ENCODE measurements at regions not wholly inside any gene's neighbourhood (a gene's known extent, or its start where the extent isn't known, plus 50 kb on each side); places are given as distances from the start of the nearest gene placed in this dataset.
"Not testable (repeated sequence)": the region's sequence is repeated elsewhere in the genome, so short reads cannot be mapped to it uniquely, and the experiment has no call there.

- peak; percentile 5 for DNase-seq (ENCODE audit: low read depth)
- no peak for TF ChIP-seq CTCF (conservative IDR thresholded peaks at IDR 0.05; ENCODE audit: low read length)
Measured at GRCh38 chr2:235223011-235223410, 270.8 kb upstream of the AGAP1 start.

GRCh38 chr2:235224410-235224809 lies 269.4 kb upstream of the AGAP1 start:
- no peak for TF ChIP-seq CTCF (conservative IDR thresholded peaks at IDR 0.05; ENCODE audit: low read length)
- no peak overlapping the region for H3K4me3 ChIP-seq (ENCODE audit: low read length)
- DNase-seq (ENCODE audit: low read depth) = no peak

More at GRCh38 chr2:235223011-235223410, 270.8 kb upstream of the AGAP1 start:
- H3K4me3 ChIP-seq (ENCODE audit: low read length) = no peak overlapping the region

GRCh38 chr2:235225261-235225660 lies 268.6 kb upstream of the AGAP1 start:
- no peak for DNase-seq (ENCODE audit: low read depth)
- no peak overlapping the region for H3K4me3 ChIP-seq (ENCODE audit: low read length)
- TF ChIP-seq CTCF (conservative IDR thresholded peaks at IDR 0.05; ENCODE audit: low read length) = no peak

- DNase-seq (ENCODE audit: low read depth) = no peak
- TF ChIP-seq CTCF (conservative IDR thresholded peaks at IDR 0.05; ENCODE audit: low read length) = no peak
- H3K4me3 ChIP-seq (ENCODE audit: low read length) = no peak overlapping the region
Measured at GRCh38 chr2:235227590-235227989, 266.3 kb upstream of the AGAP1 start.

GRCh38 chr2:235228422-235228821 lies 265.4 kb upstream of the AGAP1 start:
- H3K4me3 ChIP-seq (ENCODE audit: low read length) = not testable (repeated sequence)

GRCh38 chr2:235229236-235229635 lies 264.6 kb upstream of the AGAP1 start:
- TF ChIP-seq CTCF (conservative IDR thresholded peaks at IDR 0.05; ENCODE audit: low read length) = no peak
- H3K4me3 ChIP-seq (ENCODE audit: low read length) = no peak overlapping the region
- DNase-seq (ENCODE audit: low read depth) = no peak

More at GRCh38 chr2:235228422-235228821, 265.4 kb upstream of the AGAP1 start:
- not testable (repeated sequence) for DNase-seq (ENCODE audit: low read depth)

GRCh38 chr2:235230821-235231601 lies 262.8 kb upstream of the AGAP1 start:
- H3K4me3 ChIP-seq (ENCODE audit: low read length) = no peak overlapping the region
- TF ChIP-seq CTCF (conservative IDR thresholded peaks at IDR 0.05; ENCODE audit: low read length) = no peak
- DNase-seq (ENCODE audit: low read depth) = peak; percentile 78

Data from AG10803 (cell line).